GM19043 (cell line): ENCODE measurements at regions not wholly inside any gene's neighbourhood (a gene's known extent, or its start where the extent isn't known, plus 50 kb on each side); places are given as distances from the start of the nearest gene placed in this dataset.
"Not testable (repeated sequence)": the region's sequence is repeated elsewhere in the genome, so short reads cannot be mapped to it uniquely, and the experiment has no call there.

ENCODE experiments used
- ATAC-seq: cut with Tn5 transposase; IDR thresholded peaks from one replicate; pipeline ENCODE4 v1.9.1; 2021; ENCODE audit warnings: low read depth; ENCODE audit not compliant: unreplicated experiment

DNA sequence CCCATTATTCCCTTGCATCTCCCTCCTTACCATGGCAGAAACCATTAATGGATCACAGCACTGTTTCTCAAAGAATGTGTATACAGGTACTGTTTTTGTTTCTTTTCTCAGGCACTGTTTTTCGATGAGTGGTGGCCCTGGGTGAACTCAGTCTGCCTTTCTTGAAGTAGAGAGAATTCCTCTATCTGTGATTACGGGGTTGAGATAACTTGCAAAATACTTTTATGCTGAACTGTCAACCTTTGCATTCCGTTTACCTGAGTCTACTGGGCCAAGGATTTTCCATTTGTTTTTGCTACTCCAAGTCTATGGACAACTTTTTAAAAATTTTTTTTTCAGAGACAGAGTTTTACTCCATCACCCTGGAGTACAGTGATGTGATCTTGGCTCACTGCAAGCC is 82.7 kb upstream of the CLINT1 start:
- no peak for ATAC-seq

DNA sequence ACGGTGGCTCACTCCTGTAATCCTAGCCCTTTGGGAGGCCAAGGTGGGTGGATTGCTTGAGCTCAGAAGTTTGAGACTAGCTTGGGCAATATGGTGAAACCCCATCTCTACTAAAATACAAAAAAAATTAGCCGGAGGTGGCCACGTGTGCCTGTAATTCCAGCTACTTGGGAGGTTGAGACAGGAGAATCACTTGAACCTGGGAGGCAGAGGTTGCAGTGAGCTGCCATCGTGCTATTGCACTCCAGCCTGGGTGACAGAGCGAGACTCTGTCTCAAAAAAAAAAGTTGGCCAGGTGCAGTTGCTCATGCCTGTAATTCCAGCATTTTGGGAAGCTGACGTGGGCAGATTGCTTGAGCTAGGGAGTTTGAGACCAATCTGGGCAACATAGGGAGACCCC is 79.2 kb upstream of the CLINT1 start:
- not testable (repeated sequence) for ATAC-seq

DNA sequence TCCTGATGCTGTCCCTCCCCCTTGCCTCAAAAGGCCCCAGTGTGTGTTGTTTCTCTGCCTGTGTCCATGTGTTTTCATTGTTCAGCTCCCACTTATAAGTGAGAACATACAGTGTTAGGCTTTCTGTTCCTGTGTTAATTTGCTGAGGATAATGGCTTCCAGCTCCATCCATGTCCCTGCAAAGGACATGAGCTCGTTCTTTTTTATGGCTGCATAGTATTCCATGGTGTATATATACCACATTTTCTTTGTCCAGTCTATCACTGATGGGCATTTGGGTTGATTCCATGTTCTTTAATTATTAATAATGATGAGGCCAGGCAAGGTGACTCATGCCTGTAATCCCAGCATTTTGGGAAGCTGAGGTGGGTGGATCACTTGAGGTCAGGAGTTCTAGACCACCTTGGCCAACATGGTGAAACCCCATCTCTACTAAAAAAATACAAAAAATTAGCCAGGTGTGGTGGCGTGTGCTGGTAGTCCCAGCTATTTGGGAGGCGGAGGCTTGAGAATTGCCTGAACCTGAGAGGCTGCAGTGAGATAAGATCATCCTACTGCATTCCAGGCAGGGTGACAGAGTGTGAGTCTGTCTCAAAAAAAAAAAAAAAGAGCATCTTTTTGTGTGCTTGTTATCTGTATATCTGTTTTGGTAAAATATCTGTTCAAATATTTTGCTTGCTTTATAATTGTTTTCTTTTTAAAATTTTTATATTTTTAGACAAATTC is 78.0 kb upstream of the CLINT1 start:
- ATAC-seq, result not testable (repeated sequence)

DNA sequence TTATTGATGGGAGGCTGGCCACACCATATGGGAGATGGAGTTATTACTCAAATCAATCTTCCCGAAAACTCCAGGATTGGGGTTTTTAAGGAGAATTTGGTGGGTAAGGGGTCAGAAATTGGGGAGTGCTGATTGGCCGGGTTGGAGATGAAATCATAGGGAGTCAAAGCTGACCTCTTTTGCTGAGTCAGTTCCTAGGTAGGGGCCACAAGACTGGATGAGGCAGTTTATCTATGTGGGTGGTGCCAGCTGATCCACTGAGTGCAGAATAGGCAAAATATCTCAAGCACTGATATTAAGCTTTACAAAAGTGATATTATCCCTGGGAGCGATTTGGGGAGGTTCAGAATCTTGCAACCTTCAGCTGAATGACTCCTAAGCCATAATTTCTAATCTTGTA is 75.7 kb upstream of the CLINT1 start:
- ATAC-seq, result no peak

DNA sequence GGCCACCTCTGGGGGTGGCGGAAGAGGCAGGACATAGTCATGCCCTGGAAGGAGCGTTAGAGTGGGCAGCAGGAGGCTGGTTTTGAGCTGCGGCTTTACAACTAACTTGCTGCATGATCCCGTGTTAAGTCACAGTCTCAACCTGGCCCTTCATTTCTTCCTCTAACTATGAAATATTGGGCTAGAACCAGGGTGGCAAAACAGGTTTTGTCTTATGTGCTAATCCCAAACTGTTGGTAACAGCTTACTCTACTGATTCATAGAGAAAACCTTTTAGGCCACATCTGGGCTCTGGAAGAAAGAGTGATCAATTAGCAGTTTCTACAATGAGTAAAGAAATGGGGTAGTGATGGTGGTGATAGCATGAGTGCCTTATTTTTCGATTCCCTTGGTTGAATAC is 74.1 kb upstream of the CLINT1 start:
- ATAC-seq, result no peak

DNA sequence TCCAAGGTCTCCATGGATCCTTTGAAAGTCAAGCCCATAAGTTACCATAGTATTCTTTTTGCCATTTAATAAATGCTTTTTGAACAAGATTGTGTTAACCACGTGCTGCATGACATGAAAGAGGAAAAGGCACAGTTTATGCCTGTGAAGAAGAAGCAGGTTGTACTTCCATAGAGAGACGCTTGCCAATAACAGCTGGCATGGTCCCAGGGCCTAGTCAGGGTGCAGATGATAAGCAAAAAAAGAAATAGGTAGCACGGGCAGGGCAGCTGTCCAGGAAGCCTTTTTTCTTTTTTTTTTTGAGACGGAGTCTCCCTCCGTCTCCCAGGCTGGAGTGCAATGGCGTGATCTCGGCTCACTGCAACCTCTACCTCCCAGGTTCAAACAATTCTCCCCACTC is 71.8 kb upstream of the CLINT1 start:
- ATAC-seq, result no peak

DNA sequence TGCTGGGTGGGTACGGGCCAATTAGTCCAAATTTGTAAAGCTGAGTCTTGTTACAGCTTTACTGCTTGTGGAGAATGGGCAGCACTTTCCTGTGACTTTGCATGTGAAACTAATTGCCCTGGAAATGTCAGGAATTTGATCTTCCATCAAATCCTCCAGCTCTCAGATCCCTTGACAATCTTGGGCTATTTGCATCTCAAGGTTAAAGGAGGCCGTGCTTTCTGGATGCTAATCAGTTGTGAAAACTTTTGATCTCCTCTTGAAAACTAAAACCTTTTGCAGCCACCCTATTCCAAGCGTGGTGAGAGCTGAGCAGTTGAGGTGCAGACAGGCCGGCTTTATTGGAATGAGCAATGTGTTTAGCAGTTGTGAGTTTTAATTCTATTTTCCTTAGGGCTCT is 68.0 kb upstream of the CLINT1 start:
- no peak for ATAC-seq

DNA sequence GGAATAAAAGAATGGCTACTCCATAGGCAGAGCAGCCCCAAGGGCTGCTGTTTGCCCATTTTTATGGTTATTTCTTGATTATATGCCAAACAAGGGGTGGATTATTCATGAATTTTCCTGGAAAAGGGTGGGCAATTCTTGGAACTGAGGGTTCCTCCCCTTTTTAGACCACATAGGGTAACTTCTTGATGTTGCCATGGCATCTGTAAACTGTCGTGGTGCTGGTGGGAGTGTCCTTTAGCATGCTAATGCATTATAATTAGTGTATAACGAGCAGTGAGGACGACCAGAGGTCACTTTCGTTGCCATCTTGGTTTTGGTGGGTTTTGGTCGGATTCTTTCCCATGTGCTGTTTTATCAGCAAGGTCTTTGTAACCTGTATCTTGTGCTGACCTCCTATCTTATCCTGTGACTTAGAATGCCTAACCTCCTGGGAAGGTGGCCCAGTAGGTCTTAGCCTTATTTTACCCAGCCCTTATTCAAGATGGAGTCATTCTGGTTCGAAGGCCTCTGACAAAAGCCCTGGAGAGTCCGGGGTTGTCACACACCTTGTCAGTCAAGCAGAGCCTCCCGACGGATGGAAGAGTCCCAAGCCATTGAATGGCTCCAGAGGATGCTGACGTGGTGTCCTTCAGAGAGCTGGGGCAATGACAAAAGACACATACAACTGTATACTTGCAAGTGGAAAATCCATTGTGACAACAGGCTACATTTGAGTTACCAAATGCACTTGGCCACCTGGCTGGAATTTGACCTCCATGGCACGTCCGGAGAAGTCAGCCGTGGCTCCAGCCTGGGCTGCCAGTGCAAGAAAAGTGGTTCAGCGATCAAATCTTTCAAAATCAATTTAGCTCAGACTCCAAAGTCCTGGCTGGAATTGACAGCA is 67.1 kb upstream of the CLINT1 start:
- no peak for ATAC-seq

DNA sequence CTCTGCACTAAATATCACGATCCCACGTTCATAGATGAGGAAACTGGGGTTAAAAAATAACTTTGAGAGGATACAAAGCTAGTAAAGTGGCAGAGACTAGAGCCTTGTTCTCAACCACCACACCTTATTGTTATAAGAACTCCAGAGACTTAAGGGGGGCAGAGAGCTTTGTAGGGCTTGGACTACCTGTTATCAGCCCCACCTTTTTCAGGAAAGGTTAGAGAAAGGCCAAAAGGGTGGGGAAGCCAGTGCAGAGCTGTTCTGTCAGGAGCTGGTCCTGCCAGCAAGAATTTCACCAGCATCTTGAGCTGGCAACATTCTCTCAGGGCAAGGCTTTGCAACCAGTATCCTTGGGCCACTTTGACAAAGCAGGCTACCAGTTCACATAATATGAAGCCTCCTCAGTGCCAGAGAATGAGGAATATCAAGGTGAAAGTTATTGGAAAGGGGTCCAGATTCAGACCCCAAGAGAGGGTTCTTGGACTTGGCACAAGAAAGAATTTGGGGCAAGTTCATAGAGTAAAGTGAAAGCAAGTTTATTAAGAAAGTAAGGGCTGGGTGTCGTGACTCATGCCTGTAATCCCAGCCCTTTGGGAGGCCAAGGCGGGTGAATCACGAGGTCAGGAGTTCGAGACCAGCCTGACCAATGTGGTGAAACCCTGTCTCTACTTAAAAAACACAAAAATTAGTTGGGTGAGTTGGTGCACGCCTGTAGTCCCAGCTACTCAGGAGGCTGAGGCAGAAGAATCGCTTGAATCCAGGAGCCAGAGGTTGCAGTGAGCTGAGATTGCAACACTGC is 66.2 kb upstream of the CLINT1 start:
- no peak for ATAC-seq

DNA sequence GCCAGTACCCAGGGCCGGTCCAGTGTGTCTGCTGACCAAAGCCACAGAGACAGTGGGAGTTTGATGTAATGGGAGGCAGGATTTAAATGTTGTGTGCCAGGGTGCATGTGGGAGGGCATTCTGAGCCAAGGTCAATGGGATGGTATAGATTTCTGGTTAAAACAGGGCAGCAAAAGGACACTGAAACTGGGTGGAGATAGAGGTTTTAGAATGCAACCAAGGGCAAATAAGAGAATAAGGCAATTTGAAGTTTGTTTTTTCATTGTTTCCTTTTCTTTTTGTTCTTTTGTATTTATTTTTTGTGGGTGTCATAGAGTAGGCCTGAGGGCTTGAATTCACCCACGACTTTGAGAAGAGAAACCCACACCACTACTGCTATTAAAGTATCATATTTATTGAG is 65.5 kb upstream of the CLINT1 start:
- no peak for ATAC-seq

DNA sequence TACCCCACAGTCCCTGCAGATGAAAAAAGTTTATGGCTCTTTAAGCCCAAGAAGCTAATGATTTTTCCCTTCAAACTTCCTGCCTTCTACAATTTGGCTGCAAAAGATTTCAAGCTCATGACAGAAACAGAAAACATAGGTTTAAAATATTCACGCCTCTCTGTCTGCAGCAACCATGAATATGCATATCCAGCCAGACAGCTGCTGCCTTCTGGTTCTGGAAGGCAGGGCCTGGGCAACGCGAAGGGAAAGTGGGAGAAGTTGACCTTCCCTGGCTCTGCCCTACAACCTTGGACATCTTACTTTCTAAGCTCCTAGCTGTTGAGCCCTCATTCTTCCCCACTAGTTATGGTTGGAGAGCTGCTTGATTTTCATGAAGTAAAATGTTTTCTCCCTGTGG is 64.8 kb upstream of the CLINT1 start:
- no peak for ATAC-seq

DNA sequence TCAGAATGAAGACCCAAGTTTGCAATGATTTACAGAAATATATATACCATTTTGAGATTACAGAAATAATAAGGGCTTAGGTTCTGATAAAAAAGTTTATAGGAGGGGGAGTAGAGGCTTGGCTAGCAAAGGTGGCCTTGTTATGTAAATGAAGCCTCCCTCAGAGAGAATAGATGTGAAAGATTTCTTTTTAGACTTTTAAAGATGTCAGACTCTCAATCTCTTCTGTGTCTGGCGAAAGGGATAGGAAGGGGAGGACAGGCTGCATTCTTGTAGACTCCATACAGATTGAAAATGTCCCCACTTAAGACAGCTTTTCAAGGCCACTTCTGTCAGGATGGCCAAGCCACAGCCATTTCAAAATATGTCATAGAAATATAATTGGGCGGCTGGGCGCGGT is 63.1 kb upstream of the CLINT1 start:
- ATAC-seq, result no peak

DNA sequence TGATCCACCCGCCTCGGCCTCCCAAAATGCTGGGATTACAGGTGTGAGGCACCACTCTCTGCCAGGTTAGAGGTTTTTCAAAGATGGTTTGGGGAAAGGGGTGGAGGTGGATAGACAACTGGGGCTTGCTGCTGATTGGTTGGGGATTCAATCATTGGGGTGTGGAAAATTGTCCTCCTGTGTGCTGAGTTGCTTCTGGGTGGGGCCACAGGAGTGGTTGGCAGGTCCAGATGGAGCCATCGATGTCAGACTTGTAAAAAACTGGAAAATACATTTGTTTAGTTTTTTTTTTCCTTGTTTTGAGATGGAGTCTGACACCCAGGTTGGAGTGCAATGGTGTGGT is 61.9 kb upstream of the CLINT1 start:
- no peak for ATAC-seq

DNA sequence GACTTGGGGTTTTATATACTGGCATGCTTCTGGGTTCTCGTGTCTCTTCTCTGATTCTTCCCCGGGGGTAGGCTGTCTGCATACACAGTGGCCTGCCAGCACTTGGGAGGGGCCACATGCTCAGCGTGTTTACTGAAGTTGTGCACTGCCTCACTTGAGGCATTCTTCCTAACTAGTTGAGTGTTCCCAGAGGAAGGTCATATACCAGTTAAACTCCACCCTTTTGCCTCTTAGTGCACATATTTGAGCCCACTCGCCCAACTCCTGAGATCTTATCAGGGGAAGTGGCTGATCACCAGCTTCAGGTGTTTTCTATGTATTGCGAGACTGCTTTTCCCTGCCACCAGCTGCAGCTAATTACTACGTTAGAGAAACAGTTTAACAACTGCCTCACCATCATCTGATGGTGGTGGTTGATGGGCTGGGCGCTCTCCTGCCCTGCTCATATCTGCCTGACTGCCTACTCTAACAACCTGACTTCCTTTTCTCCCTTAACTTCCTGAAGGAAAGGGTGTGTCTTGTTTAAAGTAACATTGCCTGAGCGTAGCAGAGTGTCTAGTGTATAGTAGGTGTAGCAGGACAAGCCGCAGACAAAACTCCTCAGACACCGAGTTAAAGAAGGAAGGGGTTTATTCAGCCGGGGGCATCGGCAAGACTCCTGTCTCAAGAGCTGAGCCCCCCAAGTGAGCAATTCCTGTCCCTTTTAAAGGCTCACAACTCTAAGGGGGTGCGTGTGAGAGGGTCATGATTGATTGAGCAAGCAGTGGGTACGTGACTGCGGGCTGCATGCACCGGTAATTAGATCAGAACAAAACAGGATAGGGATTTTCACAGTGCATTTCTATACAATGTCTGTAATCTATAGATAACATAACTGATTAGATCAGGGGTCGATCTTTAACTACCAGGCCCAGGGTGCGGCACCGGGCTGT is 60.1 kb upstream of the CLINT1 start:
- ATAC-seq, result no peak

DNA sequence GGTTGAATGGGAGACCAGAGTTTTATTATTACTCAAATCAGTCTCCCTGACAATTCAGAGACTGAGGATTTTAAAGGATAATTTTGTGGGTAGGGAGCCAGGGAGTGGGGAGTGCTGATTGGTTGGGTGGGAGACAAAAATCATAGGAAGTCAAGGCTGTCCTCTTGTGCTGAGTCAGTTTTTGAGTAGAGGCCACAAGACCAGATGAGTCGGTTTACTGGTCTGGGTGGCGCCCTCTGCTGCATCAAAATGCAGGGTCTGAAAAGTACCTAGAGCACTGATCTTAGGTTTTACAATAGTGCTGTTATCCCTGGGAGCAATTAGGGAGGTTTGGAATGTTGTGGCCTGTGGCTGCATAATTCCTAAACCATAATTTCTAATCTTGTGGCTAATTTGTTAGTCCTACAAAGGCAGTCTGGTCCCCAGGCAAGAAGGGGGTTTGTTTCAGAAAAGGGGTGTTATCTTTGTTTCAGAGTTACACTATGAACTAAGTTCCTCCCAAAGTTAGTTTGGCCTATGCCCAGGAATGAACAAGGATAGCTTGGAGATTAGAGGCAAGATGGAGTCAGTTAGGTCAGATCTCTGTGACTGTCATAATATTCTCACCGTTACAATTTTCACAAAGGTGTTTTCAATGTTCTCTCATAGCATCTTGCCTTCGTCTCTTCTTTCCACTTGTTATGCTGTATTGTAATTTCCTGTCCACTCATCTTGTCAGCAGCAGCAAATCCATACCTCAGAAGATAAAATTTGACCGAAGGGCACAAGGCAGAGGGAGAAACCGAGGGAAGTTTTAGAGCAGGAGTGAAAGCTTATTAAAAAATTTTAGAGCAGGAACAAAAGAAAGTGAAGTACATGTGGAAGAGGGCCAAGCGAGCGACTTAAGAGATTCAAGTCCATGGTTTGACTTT is 59.2 kb upstream of the CLINT1 start:
- no peak for ATAC-seq

DNA sequence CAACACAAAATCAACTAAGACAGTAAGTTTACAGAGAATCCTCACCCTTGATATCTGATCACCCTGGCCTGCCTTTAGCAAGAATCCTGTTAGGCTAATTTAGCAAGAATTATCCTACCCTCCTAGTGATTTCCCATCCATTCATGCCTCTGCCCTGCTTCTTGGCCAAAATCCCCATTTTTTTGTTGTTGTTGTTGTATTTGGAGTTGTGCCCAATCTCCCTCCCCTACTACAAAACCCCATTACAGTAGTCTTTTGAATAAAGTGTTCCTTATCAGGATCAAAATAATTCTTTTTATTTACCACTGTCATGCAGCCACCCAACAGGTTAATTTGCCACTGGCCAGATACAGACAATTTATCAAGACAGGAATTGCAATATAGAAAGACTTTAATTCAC is 58.5 kb upstream of the CLINT1 start:
- ATAC-seq, result no peak

DNA sequence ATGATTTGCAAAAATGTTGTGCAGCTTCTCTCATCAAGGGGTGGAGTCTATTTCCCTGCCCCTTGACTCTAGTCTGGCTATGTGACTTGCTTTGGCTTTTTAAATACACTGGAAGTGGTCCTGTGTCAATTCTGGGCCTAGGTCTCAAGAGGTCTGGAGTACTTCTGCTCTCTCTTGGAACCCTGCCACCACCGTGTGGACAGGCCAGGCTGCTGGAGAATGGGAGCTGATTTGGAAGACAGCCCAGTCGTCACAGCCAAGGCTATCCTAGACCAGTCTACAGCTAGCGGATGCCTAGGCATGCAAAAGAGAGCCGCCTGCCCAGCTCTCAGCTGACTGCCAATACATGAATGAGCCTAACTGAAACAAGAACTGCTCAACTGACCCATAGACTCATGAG is 56.7 kb upstream of the CLINT1 start:
- ATAC-seq, result no peak

DNA sequence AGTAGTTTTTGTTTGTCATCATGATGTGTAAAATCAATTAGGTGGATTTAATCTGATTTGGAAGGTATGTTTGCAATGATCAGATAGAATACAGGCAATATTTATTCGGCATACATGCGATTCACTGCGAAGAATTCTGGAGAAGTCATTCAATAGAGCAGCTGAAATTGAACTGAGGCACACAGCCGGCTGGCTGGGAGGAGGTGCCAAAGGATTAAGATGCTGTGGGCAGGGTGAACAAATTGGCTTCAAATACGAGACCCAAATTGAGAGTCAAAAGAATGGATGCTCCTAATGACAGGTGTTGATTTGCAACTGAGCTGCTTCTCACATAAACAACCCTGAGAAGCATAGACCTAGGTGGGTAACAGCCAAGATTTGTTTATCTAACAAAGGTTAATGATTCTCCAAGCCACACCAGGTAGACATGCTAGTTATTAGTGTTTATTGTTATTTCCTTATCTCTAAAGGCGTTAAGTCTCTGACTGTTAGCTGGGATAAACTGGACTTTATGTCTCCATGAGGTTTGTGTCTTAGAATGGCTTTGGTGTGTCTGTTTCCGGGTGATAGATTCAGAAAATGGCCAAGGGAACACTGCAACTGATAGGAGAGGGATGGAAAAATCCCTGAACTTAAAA is 55.3 kb upstream of the CLINT1 start:
- ATAC-seq, result no peak

DNA sequence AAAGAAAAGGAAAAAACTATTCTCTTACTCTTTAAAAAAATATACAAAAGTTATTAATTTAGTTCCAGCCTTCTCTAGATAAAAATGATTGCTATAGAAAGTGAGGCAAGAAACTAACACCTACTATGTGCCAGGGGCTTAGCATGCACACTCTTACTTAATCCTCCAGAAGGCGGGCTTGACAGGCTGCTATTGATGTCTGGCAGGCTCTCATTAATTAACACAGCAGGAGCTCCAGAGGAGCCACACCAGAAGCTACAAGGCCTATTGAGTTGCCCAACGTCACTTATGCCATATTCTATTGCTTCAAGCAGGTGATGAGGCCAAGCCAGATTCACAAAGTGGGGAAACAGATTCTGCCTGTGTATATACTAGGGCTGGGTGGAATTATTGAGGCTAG is 54.6 kb upstream of the CLINT1 start:
- no peak for ATAC-seq
